ENCODE measurements at regions not wholly inside any gene's neighbourhood (a gene's known extent, or its start where the extent isn't known, plus 50 kb on each side); places are given as distances from the start of the nearest gene placed in this dataset.

DNA sequence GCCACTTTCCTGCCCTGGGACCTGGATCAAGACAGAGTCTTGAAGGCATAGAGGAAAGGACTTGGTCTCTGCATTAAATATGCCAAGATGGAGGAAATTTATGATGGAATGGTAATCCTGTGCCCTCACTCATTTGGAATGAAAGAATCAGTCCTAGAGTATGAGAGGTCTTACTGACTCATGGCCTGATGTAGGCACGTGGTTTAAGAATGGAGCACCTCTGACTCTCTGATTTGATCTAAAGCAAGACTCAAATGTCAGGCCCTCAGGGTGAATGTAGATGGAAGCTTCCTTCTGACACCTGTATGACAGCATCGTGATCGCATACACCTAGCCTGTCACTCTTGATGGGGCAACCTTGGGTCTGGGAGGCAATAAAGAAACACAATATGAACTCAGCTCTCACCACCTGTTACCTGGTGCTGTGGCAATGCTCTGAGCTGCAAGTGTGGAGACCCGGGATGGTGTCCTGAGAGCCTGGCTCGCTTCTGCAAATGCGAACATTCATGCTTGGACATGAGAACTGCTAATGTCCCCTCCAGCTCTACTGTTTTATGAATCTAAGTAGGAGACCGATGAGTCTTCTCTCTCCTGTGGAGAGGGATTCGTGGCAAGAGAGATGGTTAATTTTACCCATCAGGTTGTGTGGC, 229.9 kb downstream of the ABCC12 start:
- ATAC-seq, result no peak
- TF ChIP-seq ESRRG (CRISPR knock-in tag; IDR thresholded peaks at IDR 0.05), result no peak
- TF ChIP-seq BACH2 (CRISPR knock-in tag; IDR thresholded peaks at IDR 0.05; ENCODE audit: borderline replicate concordance), result no peak
- TF ChIP-seq PPARA (CRISPR knock-in tag; IDR thresholded peaks at IDR 0.05; ENCODE audit: borderline replicate concordance), result no peak
- TF ChIP-seq CSDC2 (CRISPR knock-in tag; IDR thresholded peaks at IDR 0.05), result no peak
- no peak for TF ChIP-seq ISL1 (CRISPR knock-in tag; IDR thresholded peaks at IDR 0.05)
- TF ChIP-seq, protein P1, sequence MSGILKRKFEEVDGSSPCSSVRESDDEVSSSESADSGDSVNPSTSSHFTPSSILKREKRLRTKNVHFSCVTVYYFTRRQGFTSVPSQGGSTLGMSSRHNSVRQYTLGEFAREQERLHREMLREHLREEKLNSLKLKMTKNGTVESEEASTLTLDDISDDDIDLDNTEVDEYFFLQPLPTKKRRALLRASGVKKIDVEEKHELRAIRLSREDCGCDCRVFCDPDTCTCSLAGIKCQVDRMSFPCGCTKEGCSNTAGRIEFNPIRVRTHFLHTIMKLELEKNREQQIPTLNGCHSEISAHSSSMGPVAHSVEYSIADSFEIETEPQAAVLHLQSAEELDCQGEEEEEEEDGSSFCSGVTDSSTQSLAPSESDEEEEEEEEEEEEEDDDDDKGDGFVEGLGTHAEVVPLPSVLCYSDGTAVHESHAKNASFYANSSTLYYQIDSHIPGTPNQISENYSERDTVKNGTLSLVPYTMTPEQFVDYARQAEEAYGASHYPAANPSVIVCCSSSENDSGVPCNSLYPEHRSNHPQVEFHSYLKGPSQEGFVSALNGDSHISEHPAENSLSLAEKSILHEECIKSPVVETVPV (CRISPR knock-in tag; IDR thresholded peaks at IDR 0.05), result no peak
- no peak for TF ChIP-seq GLIS3 (CRISPR knock-in tag; IDR thresholded peaks at IDR 0.05)
- no peak for TF ChIP-seq ZFP3 (CRISPR knock-in tag; IDR thresholded peaks at IDR 0.05)
- TF ChIP-seq ARNTL (CRISPR knock-in tag; IDR thresholded peaks at IDR 0.05; ENCODE audit: borderline replicate concordance, low read depth), result no peak
- TF ChIP-seq SNAI2 (CRISPR knock-in tag; IDR thresholded peaks at IDR 0.05), result no peak
- TF ChIP-seq, protein P2, sequence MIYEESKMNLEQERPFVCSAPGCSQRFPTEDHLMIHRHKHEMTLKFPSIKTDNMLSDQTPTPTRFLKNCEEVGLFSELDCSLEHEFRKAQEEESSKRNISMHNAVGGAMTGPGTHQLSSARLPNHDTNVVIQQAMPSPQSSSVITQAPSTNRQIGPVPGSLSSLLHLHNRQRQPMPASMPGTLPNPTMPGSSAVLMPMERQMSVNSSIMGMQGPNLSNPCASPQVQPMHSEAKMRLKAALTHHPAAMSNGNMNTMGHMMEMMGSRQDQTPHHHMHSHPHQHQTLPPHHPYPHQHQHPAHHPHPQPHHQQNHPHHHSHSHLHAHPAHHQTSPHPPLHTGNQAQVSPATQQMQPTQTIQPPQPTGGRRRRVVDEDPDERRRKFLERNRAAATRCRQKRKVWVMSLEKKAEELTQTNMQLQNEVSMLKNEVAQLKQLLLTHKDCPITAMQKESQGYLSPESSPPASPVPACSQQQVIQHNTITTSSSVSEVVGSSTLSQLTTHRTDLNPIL (CRISPR knock-in tag; IDR thresholded peaks at IDR 0.05; ENCODE audit: low read depth), result no peak
- TF ChIP-seq ZC3H10 (CRISPR knock-in tag; IDR thresholded peaks at IDR 0.05), result no peak
- no peak for TF ChIP-seq TCF4 (CRISPR knock-in tag; IDR thresholded peaks at IDR 0.05; ENCODE audit: borderline replicate concordance)
- no peak for TF ChIP-seq ZNF565 (CRISPR knock-in tag; conservative IDR thresholded peaks at IDR 0.05; ENCODE audit: low read depth)
- TF ChIP-seq TOX (CRISPR knock-in tag; IDR thresholded peaks at IDR 0.05; ENCODE audit: borderline replicate concordance), result no peak
- TF ChIP-seq OSR1 (CRISPR knock-in tag; IDR thresholded peaks at IDR 0.05), result no peak
- TF ChIP-seq ZNF70 (CRISPR knock-in tag; IDR thresholded peaks at IDR 0.05), result no peak

DNA sequence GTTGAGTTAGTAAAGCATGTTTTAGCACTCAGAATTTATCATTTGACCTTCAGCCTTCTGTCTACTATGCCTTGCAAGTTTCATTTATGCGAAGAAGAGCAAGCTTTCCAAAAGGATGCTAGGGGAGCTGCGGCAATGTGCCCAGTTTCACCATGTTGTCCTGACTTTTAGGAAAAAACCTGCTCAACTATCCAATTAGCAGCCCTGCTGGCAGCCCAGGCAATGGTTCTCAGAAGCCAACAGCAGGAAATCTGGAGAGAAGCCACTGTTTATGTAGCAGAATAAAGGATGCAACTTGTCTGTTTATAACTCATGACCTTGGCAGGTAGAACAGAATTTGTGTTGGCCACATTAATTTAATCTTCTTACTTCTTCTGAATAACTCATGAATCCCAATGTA, 230.8 kb downstream of the ABCC12 start:
- ATAC-seq, result no peak
- TF ChIP-seq GLIS3 (CRISPR knock-in tag; IDR thresholded peaks at IDR 0.05) (no peak), ZNF70 (CRISPR knock-in tag; IDR thresholded peaks at IDR 0.05) (no peak), RARB (CRISPR knock-in tag; IDR thresholded peaks at IDR 0.05) (no peak), ARNTL (CRISPR knock-in tag; IDR thresholded peaks at IDR 0.05; ENCODE audit: borderline replicate concordance, low read depth) (no peak), TOX (CRISPR knock-in tag; IDR thresholded peaks at IDR 0.05; ENCODE audit: borderline replicate concordance) (no peak), PPARA (CRISPR knock-in tag; IDR thresholded peaks at IDR 0.05; ENCODE audit: borderline replicate concordance) (no peak), OSR1 (CRISPR knock-in tag; IDR thresholded peaks at IDR 0.05) (no peak), ZC3H10 (CRISPR knock-in tag; IDR thresholded peaks at IDR 0.05) (no peak)
- TF ChIP-seq, protein P3, sequence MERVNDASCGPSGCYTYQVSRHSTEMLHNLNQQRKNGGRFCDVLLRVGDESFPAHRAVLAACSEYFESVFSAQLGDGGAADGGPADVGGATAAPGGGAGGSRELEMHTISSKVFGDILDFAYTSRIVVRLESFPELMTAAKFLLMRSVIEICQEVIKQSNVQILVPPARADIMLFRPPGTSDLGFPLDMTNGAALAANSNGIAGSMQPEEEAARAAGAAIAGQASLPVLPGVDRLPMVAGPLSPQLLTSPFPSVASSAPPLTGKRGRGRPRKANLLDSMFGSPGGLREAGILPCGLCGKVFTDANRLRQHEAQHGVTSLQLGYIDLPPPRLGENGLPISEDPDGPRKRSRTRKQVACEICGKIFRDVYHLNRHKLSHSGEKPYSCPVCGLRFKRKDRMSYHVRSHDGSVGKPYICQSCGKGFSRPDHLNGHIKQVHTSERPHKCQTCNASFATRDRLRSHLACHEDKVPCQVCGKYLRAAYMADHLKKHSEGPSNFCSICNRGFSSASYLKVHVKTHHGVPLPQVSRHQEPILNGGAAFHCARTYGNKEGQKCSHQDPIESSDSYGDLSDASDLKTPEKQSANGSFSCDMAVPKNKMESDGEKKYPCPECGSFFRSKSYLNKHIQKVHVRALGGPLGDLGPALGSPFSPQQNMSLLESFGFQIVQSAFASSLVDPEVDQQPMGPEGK (CRISPR knock-in tag; IDR thresholded peaks at IDR 0.05; ENCODE audit: borderline replicate concordance), result no peak
- TF ChIP-seq, protein P1 (CRISPR knock-in tag; IDR thresholded peaks at IDR 0.05), result no peak
- TF ChIP-seq, protein P4, sequence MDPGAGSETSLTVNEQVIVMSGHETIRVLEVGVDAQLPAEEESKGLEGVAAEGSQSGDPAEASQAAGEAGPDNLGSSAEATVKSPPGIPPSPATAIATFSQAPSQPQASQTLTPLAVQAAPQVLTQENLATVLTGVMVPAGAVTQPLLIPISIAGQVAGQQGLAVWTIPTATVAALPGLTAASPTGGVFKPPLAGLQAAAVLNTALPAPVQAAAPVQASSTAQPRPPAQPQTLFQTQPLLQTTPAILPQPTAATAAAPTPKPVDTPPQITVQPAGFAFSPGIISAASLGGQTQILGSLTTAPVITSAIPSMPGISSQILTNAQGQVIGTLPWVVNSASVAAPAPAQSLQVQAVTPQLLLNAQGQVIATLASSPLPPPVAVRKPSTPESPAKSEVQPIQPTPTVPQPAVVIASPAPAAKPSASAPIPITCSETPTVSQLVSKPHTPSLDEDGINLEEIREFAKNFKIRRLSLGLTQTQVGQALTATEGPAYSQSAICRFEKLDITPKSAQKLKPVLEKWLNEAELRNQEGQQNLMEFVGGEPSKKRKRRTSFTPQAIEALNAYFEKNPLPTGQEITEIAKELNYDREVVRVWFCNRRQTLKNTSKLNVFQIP (CRISPR knock-in tag; IDR thresholded peaks at IDR 0.05; ENCODE audit: borderline replicate concordance, low read depth), result no peak
- TF ChIP-seq, protein P2 (CRISPR knock-in tag; IDR thresholded peaks at IDR 0.05; ENCODE audit: low read depth), result no peak

Measured in SK-N-SH treated with all-trans-retinoic acid at 6 μM for 48 hours (cell line).